ACC112 (cell line): ENCODE measurements at regions not wholly inside any gene's neighbourhood (a gene's known extent, or its start where the extent isn't known, plus 50 kb on each side); places are given as distances from the start of the nearest gene placed in this dataset.

Experiments
- H2AFZ ChIP-seq: fragments of 200-600 bp; sonication (generic); one replicate; pipeline ENCODE4 v1.6.0; 2017; ENCODE audit warnings: antibody characterized with exemption, low read length; ENCODE audit not compliant: unreplicated experiment
- H3K27ac ChIP-seq: fragments of 200-600 bp; sonication (generic); 2 replicates; pipeline ENCODE4 v1.5.1; 2014; ENCODE audit warnings: low read depth, mild to moderate bottlenecking, antibody characterized with exemption, low read length, moderate library complexity
- H3K27me3 ChIP-seq: fragments of 200-600 bp; sonication (generic); 2 replicates; pipeline ENCODE4 v1.6.1; 2014; ENCODE audit warnings: mild to moderate bottlenecking, antibody characterized with exemption, low read length, moderate library complexity, mixed read lengths; ENCODE audit not compliant: insufficient read depth
- H3K36me3 ChIP-seq: fragments of 200-600 bp; sonication (generic); 2 replicates; pipeline ENCODE4 v1.6.1; 2016; ENCODE audit warnings: mild to moderate bottlenecking, antibody characterized with exemption, low read length, moderate library complexity, mixed read lengths; ENCODE audit not compliant: insufficient read depth
- H3K4me1 ChIP-seq: fragments of 200-600 bp; sonication (generic); one replicate; pipeline ENCODE4 v1.6.1; 2016; ENCODE audit warnings: low read length, mixed read lengths; ENCODE audit not compliant: insufficient read depth, unreplicated experiment, control insufficient read depth
- H3K4me3 ChIP-seq: fragments of 200-600 bp; sonication (generic); 2 replicates; pipeline ENCODE4 v1.5.1; 2014; ENCODE audit warnings: mild to moderate bottlenecking, low read depth, low read length
- H3K79me2 ChIP-seq: fragments of 200-600 bp; sonication (generic); one replicate; pipeline ENCODE4 v1.6.0; 2016; ENCODE audit warnings: low read length; ENCODE audit not compliant: control insufficient read depth, unreplicated experiment, insufficient read depth

DNA sequence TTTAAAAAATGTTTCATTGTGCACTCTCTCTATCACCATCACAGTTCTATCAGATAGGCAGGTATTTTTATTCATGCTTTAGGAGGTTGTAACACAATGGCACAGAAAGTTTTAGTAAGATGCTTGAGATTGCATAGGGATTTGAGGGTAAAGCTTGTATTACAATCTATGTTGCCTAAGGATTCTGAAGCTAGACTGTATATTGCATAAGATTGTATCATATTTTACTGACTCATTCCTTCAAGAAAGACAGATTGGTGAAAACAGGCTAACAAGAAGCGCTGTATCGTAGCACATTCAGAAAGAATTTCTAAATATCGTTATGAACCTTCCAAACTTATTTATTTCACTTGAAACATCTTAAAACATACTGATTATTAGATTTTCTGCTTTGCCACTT, 577.7 kb downstream of the EBF1 start:
- no peaks in the 10 kb centered on the region for H3K36me3 ChIP-seq
- H3K4me3 ChIP-seq = peak overlapping the region; percentile 61
- H3K27ac ChIP-seq = peak overlapping the region; percentile 49
- no peaks in the 10 kb centered on the region for H3K27me3 ChIP-seq
- peak overlapping the region; percentile 64 for H2AFZ ChIP-seq
- H3K4me1 ChIP-seq = peaks cover 11% of the 10 kb centered on the region
- H3K79me2 ChIP-seq = no peaks in the 10 kb centered on the region

DNA sequence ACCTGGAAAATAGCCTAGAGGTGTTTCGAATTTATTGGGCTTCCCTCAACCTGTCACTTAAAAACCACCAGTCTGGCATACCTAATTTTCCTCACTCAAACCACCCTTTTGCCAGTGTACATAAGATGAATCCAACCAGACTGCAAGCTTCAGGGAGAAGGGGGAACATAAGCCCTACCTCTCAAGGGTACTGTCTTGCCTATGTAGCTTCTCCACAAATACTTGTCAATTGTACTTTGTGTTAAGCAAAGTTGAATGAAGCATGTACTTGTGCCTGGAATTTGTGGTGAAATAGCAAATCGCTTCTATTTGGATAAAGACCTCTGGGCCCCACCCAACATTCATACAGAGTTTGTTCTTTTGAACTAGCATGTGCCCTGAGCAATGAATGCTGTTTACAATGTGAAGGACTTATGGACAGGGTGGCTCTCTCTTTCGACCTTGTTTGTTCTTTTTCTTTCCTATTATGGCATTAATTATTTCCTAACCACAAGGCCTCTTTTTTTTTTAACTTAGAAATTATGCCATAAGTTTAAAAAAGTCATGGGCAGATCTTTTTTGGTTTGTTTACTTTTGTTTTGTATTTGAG, 580.2 kb downstream of the EBF1 start:
- Histone ChIP-seq H3K27me3 (no peaks in the 10 kb centered on the region), H3K4me1 (peaks cover 22% of the 10 kb centered on the region), H3K36me3 (no peaks in the 10 kb centered on the region), H3K4me3 (no peak overlapping the region), H3K79me2 (no peaks in the 10 kb centered on the region), H2AFZ (no peak overlapping the region), H3K27ac (no peak overlapping the region)

DNA sequence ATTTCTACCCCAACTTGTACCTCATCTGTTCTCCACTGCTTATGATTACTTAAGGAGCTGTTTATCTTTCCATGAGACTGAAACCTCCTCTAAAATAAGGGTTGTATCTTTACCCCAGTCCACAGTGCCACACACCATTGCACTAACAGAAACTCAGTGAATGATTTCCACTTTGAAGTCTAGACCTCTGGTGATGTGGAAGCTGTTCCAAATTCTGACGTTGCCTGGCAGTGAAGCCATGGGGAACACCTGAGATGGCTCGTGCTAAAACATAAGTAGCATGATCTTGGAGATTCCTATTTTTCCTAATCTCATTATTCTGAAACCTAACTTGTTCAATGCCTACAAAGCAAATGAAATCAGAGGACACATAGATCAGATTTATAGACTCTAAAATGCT, 583.2 kb downstream of the EBF1 start:
- Histone ChIP-seq H3K27me3 (no peaks in the 10 kb centered on the region), H3K79me2 (no peaks in the 10 kb centered on the region), H3K4me1 (peaks cover 28% of the 10 kb centered on the region), H2AFZ (no peak overlapping the region), H3K36me3 (no peaks in the 10 kb centered on the region), H3K27ac (no peak overlapping the region), H3K4me3 (no peak overlapping the region)

DNA sequence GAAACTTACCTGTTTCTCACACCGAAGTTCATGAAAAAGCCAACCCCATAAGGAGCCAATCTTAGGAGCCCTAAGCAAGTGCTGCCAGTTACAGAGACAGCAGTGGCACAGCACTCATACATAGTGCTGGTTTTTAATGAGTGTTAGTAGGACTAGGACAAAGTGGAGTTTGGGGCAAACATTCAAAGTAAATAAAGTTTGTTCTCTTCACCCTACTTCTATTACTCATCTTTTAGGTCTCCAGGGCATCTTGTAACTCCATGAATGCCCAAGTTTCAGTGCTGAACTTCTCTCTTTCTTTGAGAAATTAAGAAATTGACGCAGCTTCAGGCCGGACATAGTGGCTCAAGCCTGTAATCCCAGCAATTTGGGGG, 584.7 kb downstream of the EBF1 start:
- Histone ChIP-seq H3K36me3 (no peaks in the 10 kb centered on the region), H3K27me3 (no peaks in the 10 kb centered on the region), H3K4me1 (peaks cover 28% of the 10 kb centered on the region), H3K27ac (peak overlapping the region; percentile 95), H3K79me2 (no peaks in the 10 kb centered on the region), H2AFZ (no peak overlapping the region), H3K4me3 (peak overlapping the region; percentile 47; the same call in 1 of the 2 replicates)

DNA sequence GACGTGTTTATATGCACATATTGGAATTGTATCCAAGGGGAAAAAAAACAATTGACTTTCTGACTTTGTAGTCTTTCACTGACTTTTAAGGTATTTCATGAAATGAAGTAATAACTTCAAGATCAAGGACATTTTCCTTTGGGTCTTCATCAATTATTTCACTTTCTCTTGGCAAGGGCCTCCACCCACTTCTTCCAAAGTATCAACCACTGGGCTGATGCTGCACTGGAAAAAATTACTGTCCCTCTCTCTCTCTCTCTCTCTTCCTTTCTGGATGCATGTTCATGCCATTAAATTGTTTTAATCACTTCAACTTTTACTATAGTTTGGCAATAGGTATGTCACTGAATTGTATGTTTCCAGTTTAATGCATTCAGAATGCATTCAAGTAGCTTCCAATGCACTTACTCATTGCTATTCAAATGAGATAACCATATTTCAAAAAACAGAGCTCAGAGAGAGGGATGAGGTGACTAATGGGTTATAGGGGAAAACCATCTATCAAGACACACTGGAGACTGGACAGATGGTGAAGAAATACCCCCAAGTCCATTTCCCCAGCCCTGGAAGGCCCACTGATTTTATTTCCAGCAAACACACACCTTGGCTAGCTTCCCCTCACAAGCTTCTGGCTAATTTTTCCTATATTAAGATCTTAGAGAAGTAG, 585.3 kb downstream of the EBF1 start:
- Histone ChIP-seq H3K4me3 (peak overlapping the region; percentile 47; the same call in 1 of the 2 replicates), H3K4me1 (peaks cover 28% of the 10 kb centered on the region)

DNA sequence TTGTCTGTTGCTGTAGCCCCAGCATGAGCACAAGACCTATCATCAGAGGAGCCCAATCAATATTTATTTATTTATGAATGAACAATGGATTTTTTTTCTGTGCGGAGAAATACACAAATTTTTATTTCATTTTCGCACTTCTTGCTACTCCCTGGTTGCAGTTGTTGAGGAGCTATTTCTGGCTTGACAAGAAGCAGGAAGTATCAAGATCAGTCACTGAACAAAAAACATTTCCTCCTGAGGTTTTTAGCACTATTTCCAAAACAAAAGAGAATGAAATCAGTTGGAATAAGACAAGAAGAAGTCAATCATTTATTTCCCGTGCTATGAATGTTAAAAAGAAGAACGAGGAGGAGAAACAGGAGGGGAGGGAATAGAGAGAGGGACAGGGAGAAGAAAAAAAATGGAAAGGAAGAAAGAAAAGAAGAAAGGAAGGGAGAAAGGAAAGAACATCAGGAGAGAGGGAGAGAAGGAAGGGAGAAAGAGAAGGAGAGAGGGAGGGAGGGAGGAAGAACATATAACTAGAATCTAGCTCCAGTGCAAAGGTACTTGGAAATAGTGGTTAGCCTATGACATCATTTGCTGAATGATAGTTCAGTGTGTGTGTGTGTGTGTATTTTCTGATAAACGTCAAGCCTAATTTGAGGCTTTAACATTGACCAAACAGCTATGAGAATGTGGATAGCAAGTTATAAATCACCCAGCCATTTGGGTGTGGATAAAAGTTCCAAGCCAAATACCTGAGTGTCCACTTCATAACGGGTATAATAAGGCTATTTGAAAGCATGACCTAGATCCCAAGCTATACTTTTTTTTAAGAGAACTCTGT, 586.0 kb downstream of the EBF1 start:
- Histone ChIP-seq H3K27ac (peak overlapping the region; percentile 95), H3K4me3 (0 out of 2 replicates have a peak overlapping the region, but pooled peaks have one; percentile 12), H3K4me1 (peaks cover 28% of the 10 kb centered on the region), H3K36me3 (no peaks in the 10 kb centered on the region), H3K27me3 (no peaks in the 10 kb centered on the region), H2AFZ (peak overlapping the region; percentile 51), H3K79me2 (no peaks in the 10 kb centered on the region)

More for the DNA sequence above, 585.3 kb downstream of the EBF1 start:
- Histone ChIP-seq H3K27me3 (no peaks in the 10 kb centered on the region), H3K79me2 (no peaks in the 10 kb centered on the region), H3K36me3 (no peaks in the 10 kb centered on the region), H2AFZ (no peak overlapping the region), H3K27ac (peak overlapping the region; percentile 95)

DNA sequence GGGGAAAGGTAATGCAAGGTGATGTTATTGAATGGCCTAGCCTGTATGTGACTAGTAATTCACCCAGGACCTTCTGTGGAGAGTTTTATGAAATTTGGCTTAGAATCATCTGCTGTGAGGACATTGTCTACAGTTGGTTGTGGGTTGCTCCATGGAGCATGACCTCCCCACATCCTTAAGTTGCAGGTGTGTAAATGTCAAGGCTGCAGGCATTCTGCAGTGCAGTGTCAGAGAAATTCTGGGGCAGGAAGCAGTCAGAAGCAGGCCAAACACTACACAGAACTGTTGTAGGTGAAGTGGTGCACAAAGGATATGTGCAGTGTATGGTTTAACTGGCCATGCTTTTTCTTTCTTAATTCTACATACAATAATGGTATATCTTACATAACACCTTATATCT, 588.3 kb downstream of the EBF1 start:
- no peaks in the 10 kb centered on the region for H3K27me3 ChIP-seq
- no peak overlapping the region for H2AFZ ChIP-seq
- H3K36me3 ChIP-seq = no peaks in the 10 kb centered on the region
- H3K79me2 ChIP-seq = no peaks in the 10 kb centered on the region
- H3K27ac ChIP-seq = no peak overlapping the region
- H3K4me1 ChIP-seq = peaks cover 28% of the 10 kb centered on the region
- H3K4me3 ChIP-seq = no peak overlapping the region

DNA sequence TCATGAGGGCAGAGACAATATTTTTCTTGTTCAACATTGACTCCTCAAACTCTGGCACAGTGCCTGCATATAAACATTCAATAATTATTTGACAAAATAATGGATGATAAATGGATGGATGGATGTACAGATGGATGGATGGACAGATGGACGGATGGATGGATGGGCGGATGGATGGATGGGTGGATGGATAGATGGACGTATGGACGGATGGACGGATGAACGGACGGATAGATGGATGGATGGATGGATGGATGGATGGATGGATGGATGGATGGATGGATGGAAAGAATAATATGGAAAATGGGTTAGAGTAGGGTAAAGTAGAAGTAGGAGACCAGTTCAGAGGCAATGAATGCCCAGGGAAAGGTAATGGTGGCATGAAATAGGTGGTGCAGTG, 589.2 kb downstream of the EBF1 start:
- Histone ChIP-seq H2AFZ (no peak overlapping the region), H3K36me3 (no peaks in the 10 kb centered on the region), H3K27ac (no peak overlapping the region), H3K79me2 (no peaks in the 10 kb centered on the region), H3K4me3 (no peak overlapping the region), H3K4me1 (peaks cover 24% of the 10 kb centered on the region), H3K27me3 (no peaks in the 10 kb centered on the region)

DNA sequence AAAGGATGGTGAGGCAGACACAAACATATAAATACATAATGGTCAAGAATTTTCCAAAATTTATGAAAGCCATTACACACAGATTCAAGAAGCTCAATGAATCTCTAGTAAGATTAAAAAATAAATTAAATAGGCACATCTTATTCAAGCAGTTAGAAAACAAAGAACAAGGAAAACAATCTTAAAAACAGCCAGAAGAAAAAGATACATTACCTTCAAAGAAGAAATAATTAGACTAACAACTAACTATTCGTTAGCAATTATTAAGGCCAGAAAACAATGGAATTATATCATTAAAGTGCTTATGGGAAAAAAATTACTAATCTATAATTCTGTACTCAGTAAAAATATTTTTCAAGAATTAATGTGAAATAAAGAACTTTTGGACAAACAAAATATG, 593.1 kb downstream of the EBF1 start:
- no peak overlapping the region for H3K27ac ChIP-seq
- H3K27me3 ChIP-seq = no peaks in the 10 kb centered on the region
- H3K79me2 ChIP-seq = no peaks in the 10 kb centered on the region
- H3K4me1 ChIP-seq = no peaks in the 10 kb centered on the region
- H3K36me3 ChIP-seq = no peaks in the 10 kb centered on the region
- H3K4me3 ChIP-seq = no peak overlapping the region
- no peak overlapping the region for H2AFZ ChIP-seq

DNA sequence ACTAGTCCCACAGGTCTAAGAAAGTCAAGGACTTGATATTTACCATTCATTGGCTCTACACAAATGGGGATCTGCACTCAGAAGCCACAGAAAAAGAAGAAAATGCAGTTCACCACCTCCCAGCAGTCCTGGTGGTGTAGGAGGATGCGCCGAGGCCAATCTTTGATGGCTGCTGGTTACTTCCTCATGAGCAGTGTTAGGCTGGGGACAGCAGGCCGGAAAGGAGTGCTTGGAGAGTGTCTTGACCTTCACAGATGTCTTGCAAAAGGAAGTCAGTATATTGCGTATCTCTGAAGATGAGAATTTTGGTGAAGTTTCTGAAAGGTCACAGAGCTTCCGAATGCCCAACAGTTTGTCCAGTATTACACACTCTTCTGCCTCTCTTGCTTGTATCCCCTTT, 597.0 kb downstream of the EBF1 start:
- no peaks in the 10 kb centered on the region for H3K36me3 ChIP-seq
- no peak overlapping the region for H3K27ac ChIP-seq
- no peaks in the 10 kb centered on the region for H3K4me1 ChIP-seq
- H2AFZ ChIP-seq = no peak overlapping the region
- H3K4me3 ChIP-seq = no peak overlapping the region
- H3K79me2 ChIP-seq = no peaks in the 10 kb centered on the region
- no peaks in the 10 kb centered on the region for H3K27me3 ChIP-seq
